ENCODE measurements at regions not wholly inside any gene's neighbourhood (a gene's known extent, or its start where the extent isn't known, plus 50 kb on each side); places are given as distances from the start of the nearest gene placed in this dataset.
A peak's percentile ranks its signal among the peaks of the same experiment; 100 is the strongest.

GRCh38 chr12:67539946-67540345, 108.6 kb upstream of the DYRK2 start:
- no peak for DNase-seq

GRCh38 chr12:67540920-67541624, 107.5 kb upstream of the DYRK2 start:
- no peak for DNase-seq

DNA sequence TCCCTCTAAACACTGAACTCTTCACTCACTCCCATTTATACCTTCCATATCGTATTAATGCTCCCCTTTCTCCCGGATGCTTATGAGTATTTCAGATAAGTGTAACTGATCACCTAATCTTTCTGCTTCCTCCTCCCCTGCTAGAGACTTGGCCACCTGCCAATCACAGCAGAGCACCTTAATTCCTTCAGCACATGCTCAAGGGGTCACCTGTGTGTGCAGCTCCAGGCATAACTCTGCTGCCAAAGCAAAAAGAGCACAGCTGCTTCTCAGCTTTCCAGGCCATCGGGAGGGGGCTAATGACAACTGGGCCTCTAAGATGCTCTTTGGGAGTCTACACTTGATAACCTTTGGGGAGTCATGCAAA, 106.9 kb upstream of the DYRK2 start:
- peak; percentile 4 for DNase-seq

- no peak for DNase-seq
Measured at GRCh38 chr12:67543021-67543770, 105.3 kb upstream of the DYRK2 start.

DNA sequence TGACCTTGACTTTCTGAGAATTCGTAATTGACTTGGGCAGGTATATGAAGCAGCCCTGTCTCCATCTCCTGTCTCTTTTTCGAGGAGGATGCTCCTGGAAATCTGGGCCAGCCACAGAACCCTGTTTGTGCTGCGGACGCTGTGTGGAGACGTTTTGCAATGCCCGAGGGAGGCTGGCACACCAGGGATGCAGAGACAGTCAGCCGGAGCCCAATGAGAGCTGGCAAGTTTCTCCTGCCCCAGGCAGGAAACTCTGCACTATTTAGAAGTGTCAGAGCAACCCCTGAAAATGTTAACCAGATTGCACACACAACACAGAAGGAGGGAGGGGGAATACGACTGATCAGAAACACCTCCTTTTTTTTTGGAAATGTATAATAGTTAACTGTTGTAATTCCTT, 103.2 kb upstream of the DYRK2 start:
- DNase-seq: no peak

DNA sequence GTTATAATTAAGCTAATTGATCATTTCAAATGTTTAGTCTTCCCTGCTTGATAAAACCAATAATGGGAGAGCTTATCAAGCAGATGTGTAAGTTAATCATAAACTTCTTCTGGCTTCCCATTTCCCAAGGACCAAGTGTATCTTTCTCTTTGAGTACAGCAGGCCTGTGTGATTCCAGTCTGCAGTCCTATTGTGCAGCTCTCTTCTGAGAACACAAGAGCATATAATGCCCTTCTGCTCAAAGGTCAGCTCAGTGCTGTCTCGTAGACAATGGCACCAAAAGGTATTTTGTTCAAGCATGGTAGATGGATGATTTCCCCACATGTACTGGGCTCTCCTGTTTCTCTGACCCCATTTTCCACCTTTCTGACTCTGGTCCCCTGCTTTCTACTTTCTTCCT, 101.8 kb upstream of the DYRK2 start:
- DNase-seq: no peak

GRCh38 chr12:67555075-67555717, 93.3 kb upstream of the DYRK2 start:
- peak; percentile 16 for DNase-seq

DNA sequence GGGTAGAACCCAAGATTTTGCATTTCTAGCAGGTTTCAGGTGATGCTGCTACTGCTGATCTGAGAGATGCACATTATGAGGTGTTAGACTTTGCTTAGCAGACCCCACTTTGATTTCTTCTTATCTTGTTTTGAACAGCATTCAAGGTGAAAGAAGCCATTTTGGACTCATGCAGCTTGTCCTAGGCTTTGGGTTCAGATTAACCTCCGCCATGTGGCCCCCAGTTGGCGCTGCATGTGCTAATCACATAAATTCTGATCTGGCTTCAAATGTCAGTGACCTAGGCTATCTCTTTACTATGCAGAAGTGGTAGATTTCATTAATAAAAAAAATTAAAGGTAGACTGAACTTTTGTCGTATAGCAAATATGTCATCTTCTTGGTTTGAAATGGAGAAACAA, 89.8 kb upstream of the DYRK2 start:
- no peak for DNase-seq

DNA sequence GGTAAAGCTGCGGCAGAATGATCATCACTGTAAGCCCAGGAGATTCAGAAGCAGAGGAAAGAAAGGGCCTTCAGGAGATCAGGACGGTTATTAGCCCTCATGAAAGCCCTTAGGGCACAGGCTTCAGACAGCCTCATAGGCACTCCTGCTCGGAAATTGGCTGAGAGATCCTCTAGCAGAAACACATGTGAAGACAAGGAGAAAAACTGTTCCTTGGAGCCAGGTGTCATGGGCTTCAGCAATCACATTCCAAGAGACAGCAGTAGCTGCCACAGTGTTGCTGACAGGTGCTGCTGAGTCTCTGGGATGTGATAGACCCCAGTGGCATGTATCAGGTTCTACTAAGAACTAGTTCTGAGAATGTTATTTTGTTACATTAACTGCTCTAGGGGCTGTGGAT, 88.8 kb upstream of the DYRK2 start:
- no peak for DNase-seq

DNA sequence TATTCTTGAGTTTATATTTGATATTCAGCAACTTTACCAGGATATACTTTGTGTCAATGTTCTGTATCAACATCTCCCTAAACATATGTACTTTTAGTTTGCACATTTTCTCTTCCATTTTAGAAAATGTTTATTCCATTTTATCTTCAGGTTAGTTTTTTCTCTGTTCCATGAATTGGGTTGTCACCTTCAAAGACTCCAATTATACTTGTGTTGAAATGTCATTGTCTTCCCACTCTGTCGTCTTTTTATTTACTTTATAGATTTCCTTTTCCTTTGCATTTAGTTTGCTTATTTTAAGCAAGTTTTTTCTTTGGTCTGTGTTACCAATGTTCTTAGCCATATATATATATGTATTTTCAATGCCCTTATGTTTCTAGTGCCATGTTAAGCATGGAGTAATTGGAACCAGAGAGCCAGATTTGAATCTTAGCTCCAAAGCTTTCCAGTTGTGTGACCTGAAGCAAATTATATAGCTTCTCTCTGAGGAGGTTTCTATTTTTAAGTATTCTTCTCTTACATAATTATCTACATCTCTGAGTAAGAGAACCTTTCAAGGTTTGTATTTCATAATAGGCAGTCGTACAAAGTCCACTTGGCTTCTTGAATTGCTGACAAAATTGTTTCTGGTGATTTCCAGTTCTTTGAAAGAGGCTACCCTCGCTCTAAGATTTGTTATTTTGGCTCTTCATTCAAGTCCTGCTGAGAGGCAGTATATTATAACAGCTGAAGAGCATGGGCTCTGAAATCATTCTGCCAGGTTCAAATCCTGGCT, 85.8 kb upstream of the DYRK2 start:
- DNase-seq: no peak

DNA sequence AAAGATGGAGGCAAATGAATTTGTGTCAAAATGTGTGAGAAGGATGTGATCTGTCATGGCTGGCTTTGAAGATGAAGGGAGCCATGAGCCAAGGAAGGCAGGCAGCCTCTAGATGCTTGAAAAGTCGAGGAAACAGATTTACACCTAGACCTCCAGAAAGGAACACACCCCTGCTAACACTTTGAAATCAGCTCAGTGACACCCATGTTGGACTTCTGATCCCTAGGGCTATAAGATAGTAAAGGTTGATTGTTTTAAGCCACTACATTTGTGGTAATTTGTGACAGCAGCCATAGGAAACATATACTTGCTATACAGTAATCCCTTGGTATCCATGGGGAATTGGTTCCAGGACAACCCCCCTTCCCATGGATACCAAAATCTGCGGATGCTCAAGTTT, 80.5 kb upstream of the DYRK2 start:
- DNase-seq: no peak

DNA sequence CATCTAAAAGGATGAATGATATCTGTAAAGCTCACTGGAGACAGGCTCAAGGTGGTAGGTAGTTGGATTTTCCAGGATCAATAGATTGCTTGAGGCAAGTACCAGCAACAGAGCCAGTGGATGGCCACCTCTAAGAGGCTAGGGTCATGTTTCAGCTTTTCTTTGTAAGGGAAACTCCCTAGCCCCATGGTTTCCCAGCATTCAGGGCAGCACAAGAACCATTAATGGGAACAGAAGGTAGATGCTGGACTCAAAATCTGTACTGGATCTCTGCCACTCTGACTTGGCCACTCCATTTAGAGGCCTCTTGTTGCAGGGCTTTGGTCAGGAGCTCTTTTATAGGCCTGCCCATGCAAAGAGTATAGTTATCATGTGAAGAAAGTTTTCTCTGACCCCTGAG, 76.1 kb upstream of the DYRK2 start:
- no peak for DNase-seq

DNA sequence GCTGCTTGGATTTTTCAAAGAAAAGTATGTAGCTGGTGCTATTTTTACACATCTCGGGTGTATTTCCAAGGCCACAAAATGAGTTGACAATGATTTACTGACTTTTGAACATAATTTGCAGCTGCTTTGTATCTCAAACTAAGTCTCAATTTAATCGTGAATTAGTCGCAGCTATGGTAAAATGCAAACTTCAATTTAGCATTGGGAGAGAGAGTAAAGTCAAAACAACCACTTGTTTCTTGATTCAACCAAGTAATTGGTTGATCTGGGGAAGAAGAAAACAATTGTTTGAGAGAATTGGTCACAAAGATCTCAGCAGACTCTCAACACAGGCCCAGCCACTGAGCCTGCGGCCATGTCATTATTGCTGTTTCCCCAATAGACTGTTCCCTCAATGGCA, 75.0 kb upstream of the DYRK2 start:
- no peak for DNase-seq

DNA sequence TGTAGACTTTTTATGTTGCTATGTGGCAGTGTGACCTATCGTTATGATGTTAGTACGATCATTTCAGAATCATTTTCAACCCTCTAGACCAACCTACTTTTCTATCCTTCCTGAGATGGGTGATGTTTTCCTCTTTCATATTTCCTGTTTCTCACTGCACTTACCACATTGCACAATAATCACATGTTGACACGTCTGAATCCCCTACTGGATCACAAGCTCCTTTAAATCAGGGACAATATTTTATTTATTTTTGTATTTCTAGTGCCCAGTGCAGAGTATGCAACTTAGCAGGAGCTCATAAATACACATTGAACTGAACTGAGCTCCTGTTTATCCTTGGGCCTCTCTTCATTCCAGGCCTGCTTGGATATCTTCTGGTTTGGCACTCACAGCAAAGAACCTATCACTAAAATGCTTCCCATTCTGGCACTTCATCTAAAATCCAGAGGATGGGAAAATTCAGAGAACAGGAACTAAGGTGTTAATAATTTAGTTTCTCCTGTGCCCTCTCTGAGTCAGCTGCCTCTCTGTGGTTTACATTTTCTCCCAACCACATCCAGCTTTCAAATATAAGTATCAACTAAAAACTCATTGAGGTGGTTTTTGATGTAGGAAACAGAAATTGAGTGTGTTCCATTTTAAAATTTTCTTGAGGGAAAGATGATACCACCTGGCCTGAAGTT, 69.4 kb upstream of the DYRK2 start:
- DNase-seq: peak; percentile 1

- no peak for DNase-seq
Measured at GRCh38 chr12:67579662-67580003, 68.9 kb upstream of the DYRK2 start.

GRCh38 chr12:67582238-67582834, 66.2 kb upstream of the DYRK2 start:
- no peak for DNase-seq

- no peak for DNase-seq
Measured at GRCh38 chr12:67582844-67583243, 65.7 kb upstream of the DYRK2 start.

DNA sequence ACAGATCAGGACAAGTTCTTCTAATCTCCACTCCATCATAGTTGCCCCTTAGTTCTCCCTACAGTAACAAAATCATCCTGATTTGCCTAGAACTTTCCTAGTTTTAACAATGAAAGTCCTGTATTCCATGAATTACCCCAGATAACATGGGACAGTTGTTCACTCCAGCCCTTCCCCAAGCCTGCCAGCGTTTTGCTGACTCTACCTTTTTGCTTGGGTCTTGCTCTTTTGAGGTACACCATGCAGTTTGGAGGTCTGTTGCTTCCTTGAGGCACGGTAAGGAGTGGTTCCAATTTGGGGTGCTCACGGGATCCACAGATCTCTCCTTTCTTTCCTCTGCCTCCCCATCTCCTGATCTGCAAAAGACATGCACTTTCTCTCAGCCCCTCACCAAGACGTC, 61.6 kb upstream of the DYRK2 start:
- no peak for DNase-seq

- DNase-seq: no peak
Measured at GRCh38 chr12:67589078-67589477, 59.5 kb upstream of the DYRK2 start.

GRCh38 chr12:67590149-67590790, 58.3 kb upstream of the DYRK2 start:
- DNase-seq: peak; percentile 12

GRCh38 chr12:67592228-67593011, 56.1 kb upstream of the DYRK2 start:
- DNase-seq: no peak
